ENCODE measurements at regions not wholly inside any gene's neighbourhood (a gene's known extent, or its start where the extent isn't known, plus 50 kb on each side); places are given as distances from the start of the nearest gene placed in this dataset.

DNA sequence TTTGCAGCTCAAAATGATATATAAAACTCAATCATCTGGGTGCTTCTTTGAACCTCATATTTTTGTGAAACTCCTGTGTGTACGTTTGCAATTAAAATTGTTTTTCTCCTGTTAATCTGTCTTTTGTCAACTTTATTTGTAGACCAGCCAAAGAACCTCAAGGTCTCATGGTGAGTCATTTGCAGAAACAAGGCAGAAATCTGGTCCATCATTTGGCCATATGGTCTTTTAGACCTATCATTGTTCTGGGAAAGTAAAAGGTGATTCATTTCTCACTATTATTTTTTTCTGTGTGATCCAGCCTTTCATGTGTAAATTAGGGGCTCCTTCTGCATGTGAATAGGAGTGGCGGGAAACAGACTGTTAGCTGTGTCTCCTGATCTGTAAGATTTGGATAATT, 399.1 kb upstream of the DDI1 start:
- Histone ChIP-seq H3K9ac (replicated peaks; ENCODE audit: extremely low read depth, insufficient read depth, low read length) (no peak overlapping the region), H3K36me3 (ENCODE audit: control insufficient read depth in 2 of 2, extremely low read depth in 1 of 2, insufficient read depth in 2 of 2, low read length in 2 of 2) (no peaks in the 10 kb centered on the region), H3K4me2 (ENCODE audit: insufficient read depth, low read length) (no peak overlapping the region), H4K20me1 (replicated peaks; ENCODE audit: control insufficient read depth, extremely low read depth, insufficient read depth, low read length) (no peaks in the 10 kb centered on the region), H3K9me3 (replicated peaks; ENCODE audit: control insufficient read depth, insufficient read depth, low read length) (no peaks in the 10 kb centered on the region), H3K4me3 (replicated peaks in 1 of 3; ENCODE audit: insufficient read depth in 1 of 3, low read depth in 1 of 3, low read length in 3 of 3) (no peak overlapping the region), H3K27ac (ENCODE audit: insufficient read depth, low read depth, low read length) (no peak overlapping the region), H3K27me3 (ENCODE audit: control insufficient read depth in 2 of 2, insufficient read depth in 2 of 2, low read length in 2 of 2) (no peaks in the 10 kb centered on the region), H3K9me1 (replicated peaks; ENCODE audit: control insufficient read depth, extremely low read depth, insufficient read depth, low read length) (no peaks in the 10 kb centered on the region), H2AFZ (ENCODE audit: low read depth, low read length) (no peak overlapping the region), H3K79me2 (ENCODE audit: control insufficient read depth, insufficient read depth, low read length) (no peaks in the 10 kb centered on the region), H3K4me1 (ENCODE audit: control insufficient read depth, extremely low read depth, insufficient read depth, low read length) (peaks cover 24% of the 10 kb centered on the region)
- no TSS peak for BruUV-seq (replicated peaks)
- no peak for TF ChIP-seq POLR2AphosphoS5 (IDR thresholded peaks at IDR 0.05; ENCODE audit: insufficient read depth, low read depth, low read length)
- peak; percentile 31 for TF ChIP-seq JUN (IDR thresholded peaks at IDR 0.05; ENCODE audit: borderline replicate concordance, insufficient read depth, insufficient read length, low read depth)
- TF ChIP-seq POLR2A (IDR thresholded peaks at IDR 0.05; ENCODE audit: low read depth, low read length), result no peak
- no peak for TF ChIP-seq GATA2 (IDR thresholded peaks at IDR 0.05; ENCODE audit: insufficient read depth, insufficient read length, low read depth, low read length)
- no peak for TF ChIP-seq EZH2 (IDR thresholded peaks at IDR 0.05; ENCODE audit: borderline replicate concordance, low read depth, low read length, severe bottlenecking)
- TF ChIP-seq, protein P1, sequence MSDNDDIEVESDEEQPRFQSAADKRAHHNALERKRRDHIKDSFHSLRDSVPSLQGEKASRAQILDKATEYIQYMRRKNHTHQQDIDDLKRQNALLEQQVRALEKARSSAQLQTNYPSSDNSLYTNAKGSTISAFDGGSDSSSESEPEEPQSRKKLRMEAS (IDR thresholded peaks at IDR 0.05; ENCODE audit: insufficient read depth, insufficient read length), result no peak
- TF ChIP-seq MYC (IDR thresholded peaks at IDR 0.05; ENCODE audit: low read depth, low read length), result no peak
- peak; percentile 52 for TF ChIP-seq FOS (IDR thresholded peaks at IDR 0.05; ENCODE audit: borderline replicate concordance, insufficient read depth, low read length)
- TF ChIP-seq, protein P2, sequence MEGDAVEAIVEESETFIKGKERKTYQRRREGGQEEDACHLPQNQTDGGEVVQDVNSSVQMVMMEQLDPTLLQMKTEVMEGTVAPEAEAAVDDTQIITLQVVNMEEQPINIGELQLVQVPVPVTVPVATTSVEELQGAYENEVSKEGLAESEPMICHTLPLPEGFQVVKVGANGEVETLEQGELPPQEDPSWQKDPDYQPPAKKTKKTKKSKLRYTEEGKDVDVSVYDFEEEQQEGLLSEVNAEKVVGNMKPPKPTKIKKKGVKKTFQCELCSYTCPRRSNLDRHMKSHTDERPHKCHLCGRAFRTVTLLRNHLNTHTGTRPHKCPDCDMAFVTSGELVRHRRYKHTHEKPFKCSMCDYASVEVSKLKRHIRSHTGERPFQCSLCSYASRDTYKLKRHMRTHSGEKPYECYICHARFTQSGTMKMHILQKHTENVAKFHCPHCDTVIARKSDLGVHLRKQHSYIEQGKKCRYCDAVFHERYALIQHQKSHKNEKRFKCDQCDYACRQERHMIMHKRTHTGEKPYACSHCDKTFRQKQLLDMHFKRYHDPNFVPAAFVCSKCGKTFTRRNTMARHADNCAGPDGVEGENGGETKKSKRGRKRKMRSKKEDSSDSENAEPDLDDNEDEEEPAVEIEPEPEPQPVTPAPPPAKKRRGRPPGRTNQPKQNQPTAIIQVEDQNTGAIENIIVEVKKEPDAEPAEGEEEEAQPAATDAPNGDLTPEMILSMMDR (IDR thresholded peaks at IDR 0.05; ENCODE audit: extremely low read depth in 1 of 2, insufficient read depth in 1 of 2, low read depth in 1 of 2, low read length in 2 of 2), result no peak
- dilution Hi-C loops (cut with MboI; ENCODE audit: extremely low pct_ligation_motif_present, low sequenced_read_pairs), result no loop called here
- intact Hi-C loops (cut with micrococcal nuclease), result no loop called here
- CTCF ChIA-PET, result no interaction called here
- peak; percentile 42 for DNase-seq (ENCODE audit: low read depth, low spot score)
- FAIRE-seq, result peak; percentile 44
- POLR2A ChIA-PET, result no interaction called here
